Keratinocyte (primary cell): ENCODE measurements at regions not wholly inside any gene's neighbourhood (a gene's known extent, or its start where the extent isn't known, plus 50 kb on each side); places are given as distances from the start of the nearest gene placed in this dataset.
"Not testable (repeated sequence)": the region's sequence is repeated elsewhere in the genome, so short reads cannot be mapped to it uniquely, and the experiment has no call there.

ENCODE experiments used
- DNase-seq: peaks from one replicate; pipeline ENCODE4 v3.0.0-alpha.2; 2011; ENCODE audit warnings: low read depth, missing footprints, low spot score
- FAIRE-seq: peaks from 2 replicates; lab custom pipeline; 2011; peaks lifted over from hg19 to GRCh38; lab: Jason Lieb, UNC
- H2AFZ ChIP-seq: 2 replicates; pipeline ENCODE4 v1.6.0; 2012; ENCODE audit warnings: low read length, control low read depth, inconsistent platforms; ENCODE audit not compliant: control insufficient read depth
- H3K27ac ChIP-seq: 2 replicates; pipeline ENCODE4 v1.5.1; 2011; ENCODE audit warnings: low read length; ENCODE audit not compliant: control insufficient read depth, insufficient read depth
- H3K27me3 ChIP-seq: 3 replicates; pipeline ENCODE4 v1.6.0; 2011; ENCODE audit warnings: low read length; ENCODE audit not compliant: control insufficient read depth, insufficient read depth; ENCODE audit errors: extremely low read depth
- H3K36me3 ChIP-seq, 2 experiments: 2 replicates in 1 of 2; 3 replicates in 1 of 2; pipeline ENCODE4 v1.5.1; 2011; ENCODE audit warnings: low read length in 2 of 2, mild to moderate bottlenecking in 1 of 2; ENCODE audit not compliant: control insufficient read depth in 2 of 2, insufficient read depth in 2 of 2; ENCODE audit errors: extremely low read depth in 1 of 2
- H3K4me1 ChIP-seq: 3 replicates; pipeline ENCODE4 v1.5.1; 2011; ENCODE audit warnings: low read length; ENCODE audit not compliant: control insufficient read depth, insufficient read depth; ENCODE audit errors: extremely low read depth
- H3K4me2 ChIP-seq: 3 replicates; pipeline ENCODE4 v1.6.0; 2011; ENCODE audit warnings: low read depth, low read length; ENCODE audit not compliant: control insufficient read depth, insufficient read depth; ENCODE audit errors: extremely low read depth
- H3K4me3 ChIP-seq, 3 experiments: fragments of 200-600 bp in 1 of 3; sonication (generic) in 1 of 3; 2 replicates in 2 of 3; 3 replicates in 1 of 3; pipeline ENCODE4 v1.5.1; 2011 to 2016; ENCODE audit warnings: low read length in 3 of 3, mild to moderate bottlenecking in 3 of 3, control low read depth in 2 of 3, inconsistent platforms in 1 of 3, low read depth in 1 of 3, mixed read lengths in 1 of 3, mixed run types in 1 of 3, moderate library complexity in 1 of 3; ENCODE audit not compliant: control insufficient read depth in 2 of 3, insufficient read depth in 2 of 3; ENCODE audit errors: extremely low read depth in 1 of 3
- H3K79me2 ChIP-seq: 2 replicates; pipeline ENCODE4 v1.6.0; 2012; ENCODE audit warnings: low read length; ENCODE audit not compliant: control insufficient read depth, insufficient read depth
- H3K9ac ChIP-seq: 3 replicates; pipeline ENCODE4 v1.6.0; 2011; ENCODE audit warnings: low read length; ENCODE audit not compliant: control insufficient read depth, insufficient read depth; ENCODE audit errors: extremely low read depth
- H3K9me1 ChIP-seq: 3 replicates; pipeline ENCODE4 v1.6.0; 2011; ENCODE audit warnings: low read length; ENCODE audit not compliant: control insufficient read depth, insufficient read depth; ENCODE audit errors: extremely low read depth
- H3K9me3 ChIP-seq: 2 replicates; pipeline ENCODE4 v1.5.1; 2012; ENCODE audit warnings: low read depth, low read length; ENCODE audit not compliant: control insufficient read depth
- H4K20me1 ChIP-seq: 3 replicates; pipeline ENCODE4 v1.6.0; 2011; ENCODE audit warnings: low read length; ENCODE audit not compliant: control insufficient read depth, insufficient read depth; ENCODE audit errors: extremely low read depth
- EZH2 ChIP-seq: IDR thresholded peaks from one replicate; pipeline ENCODE4 v1.6.1; 2012; ENCODE audit warnings: inconsistent platforms, mild to moderate bottlenecking, low read length, moderate library complexity
- dilution Hi-C: fragments of 300-500 bp; cut with MboI; formaldehyde crosslinking; loops from one replicate; pipeline ENCODE4 v1.7.0; 2020; ENCODE audit warnings: low sequenced_read_pairs; ENCODE audit not compliant: extremely low pct_ligation_motif_present
- TF ChIP-seq, protein P1 (sequence below), 3 experiments: IDR thresholded peaks in 1 of 3; conservative IDR thresholded peaks in 1 of 3; optimal IDR thresholded peaks in 1 of 3; 2 replicates in 2 of 3; 3 replicates in 1 of 3; pipeline versions ENCODE3 to v1.5.1; 2011; ENCODE audit warnings: low read length in 3 of 3, mild to moderate bottlenecking in 3 of 3, moderate library complexity in 2 of 3, control low read depth in 1 of 3, inconsistent platforms in 1 of 3; ENCODE audit not compliant: insufficient read depth in 2 of 3; ENCODE audit errors: extremely low read depth in 1 of 3

DNA sequence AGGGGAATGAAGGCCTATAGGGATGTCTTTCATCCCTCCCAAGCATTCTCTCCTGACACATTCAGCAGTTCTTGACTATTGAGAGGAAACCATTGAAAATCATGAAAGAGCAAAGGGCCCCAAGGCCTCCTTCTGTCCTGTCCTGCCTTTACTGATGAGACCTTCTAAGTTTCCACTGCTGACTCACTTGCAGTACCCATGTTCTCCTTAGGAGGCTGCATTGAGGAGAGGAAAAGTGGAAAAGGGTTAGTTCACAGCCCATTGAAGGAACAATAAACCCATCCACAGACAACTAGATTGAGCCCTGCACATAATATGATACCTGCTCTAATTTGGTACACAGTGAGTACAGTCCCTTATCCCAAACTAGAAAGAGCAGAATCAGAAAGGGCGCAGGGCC is 115.1 kb upstream of the PNPLA4 start:
- dilution Hi-C loops: no loop called here
- no peak for TF ChIP-seq EZH2
- TF ChIP-seq, protein P1, sequence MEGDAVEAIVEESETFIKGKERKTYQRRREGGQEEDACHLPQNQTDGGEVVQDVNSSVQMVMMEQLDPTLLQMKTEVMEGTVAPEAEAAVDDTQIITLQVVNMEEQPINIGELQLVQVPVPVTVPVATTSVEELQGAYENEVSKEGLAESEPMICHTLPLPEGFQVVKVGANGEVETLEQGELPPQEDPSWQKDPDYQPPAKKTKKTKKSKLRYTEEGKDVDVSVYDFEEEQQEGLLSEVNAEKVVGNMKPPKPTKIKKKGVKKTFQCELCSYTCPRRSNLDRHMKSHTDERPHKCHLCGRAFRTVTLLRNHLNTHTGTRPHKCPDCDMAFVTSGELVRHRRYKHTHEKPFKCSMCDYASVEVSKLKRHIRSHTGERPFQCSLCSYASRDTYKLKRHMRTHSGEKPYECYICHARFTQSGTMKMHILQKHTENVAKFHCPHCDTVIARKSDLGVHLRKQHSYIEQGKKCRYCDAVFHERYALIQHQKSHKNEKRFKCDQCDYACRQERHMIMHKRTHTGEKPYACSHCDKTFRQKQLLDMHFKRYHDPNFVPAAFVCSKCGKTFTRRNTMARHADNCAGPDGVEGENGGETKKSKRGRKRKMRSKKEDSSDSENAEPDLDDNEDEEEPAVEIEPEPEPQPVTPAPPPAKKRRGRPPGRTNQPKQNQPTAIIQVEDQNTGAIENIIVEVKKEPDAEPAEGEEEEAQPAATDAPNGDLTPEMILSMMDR (optimal IDR thresholded peaks at IDR 0.05 in 1 of 3, IDR thresholded peaks at IDR 0.05 in 1 of 3, conservative IDR thresholded peaks at IDR 0.05 in 1 of 3; ENCODE audit: extremely low read depth in 1 of 3, insufficient read depth in 2 of 3, low read length in 3 of 3): peak; percentile 17 to 69 (median 41)
- H3K36me3 ChIP-seq: no peaks in the 10 kb centered on the region
- no peak overlapping the region for H2AFZ ChIP-seq
- no peak overlapping the region for H3K4me2 ChIP-seq
- no peak overlapping the region for H3K27ac ChIP-seq
- no peak overlapping the region for H3K4me3 ChIP-seq
- H3K4me1 ChIP-seq: peaks cover 15% of the 10 kb centered on the region
- no peaks in the 10 kb centered on the region for H3K27me3 ChIP-seq
- H3K9me3 ChIP-seq: no peaks in the 10 kb centered on the region
- H3K9me1 ChIP-seq: no peaks in the 10 kb centered on the region
- DNase-seq: no peak
- H3K79me2 ChIP-seq: no peaks in the 10 kb centered on the region
- FAIRE-seq: no peak
- no peaks in the 10 kb centered on the region for H4K20me1 ChIP-seq
- no peak overlapping the region for H3K9ac ChIP-seq

DNA sequence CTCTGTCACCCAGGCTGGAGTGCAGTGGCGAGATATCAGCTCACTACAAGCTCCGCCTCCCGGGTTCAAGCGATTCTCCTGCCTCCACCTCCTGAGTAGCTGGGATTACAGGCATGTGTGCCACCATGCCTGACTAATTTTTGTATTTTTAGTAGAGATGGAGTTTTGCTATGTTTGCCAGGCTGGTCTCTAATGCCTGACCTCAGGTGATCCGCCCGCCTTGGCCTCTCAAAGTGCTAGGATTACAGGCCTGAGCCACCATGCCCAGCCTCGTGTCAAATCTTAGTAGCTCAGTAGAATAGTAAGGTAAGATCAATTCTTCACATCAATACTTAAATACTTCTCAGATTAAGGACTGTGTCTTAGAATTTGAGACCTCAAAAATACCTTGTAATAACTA is 112.5 kb upstream of the PNPLA4 start:
- dilution Hi-C loops, H2AFZ ChIP-seq, H3K27ac ChIP-seq, FAIRE-seq, H3K4me3 ChIP-seq, H3K27me3 ChIP-seq, H3K9ac ChIP-seq, H3K4me2 ChIP-seq, H3K9me1 ChIP-seq, H4K20me1 ChIP-seq, H3K36me3 ChIP-seq, DNase-seq, H3K79me2 ChIP-seq, H3K9me3 ChIP-seq: not testable (repeated sequence)
- peaks cover 15% of the 10 kb centered on the region for H3K4me1 ChIP-seq

DNA sequence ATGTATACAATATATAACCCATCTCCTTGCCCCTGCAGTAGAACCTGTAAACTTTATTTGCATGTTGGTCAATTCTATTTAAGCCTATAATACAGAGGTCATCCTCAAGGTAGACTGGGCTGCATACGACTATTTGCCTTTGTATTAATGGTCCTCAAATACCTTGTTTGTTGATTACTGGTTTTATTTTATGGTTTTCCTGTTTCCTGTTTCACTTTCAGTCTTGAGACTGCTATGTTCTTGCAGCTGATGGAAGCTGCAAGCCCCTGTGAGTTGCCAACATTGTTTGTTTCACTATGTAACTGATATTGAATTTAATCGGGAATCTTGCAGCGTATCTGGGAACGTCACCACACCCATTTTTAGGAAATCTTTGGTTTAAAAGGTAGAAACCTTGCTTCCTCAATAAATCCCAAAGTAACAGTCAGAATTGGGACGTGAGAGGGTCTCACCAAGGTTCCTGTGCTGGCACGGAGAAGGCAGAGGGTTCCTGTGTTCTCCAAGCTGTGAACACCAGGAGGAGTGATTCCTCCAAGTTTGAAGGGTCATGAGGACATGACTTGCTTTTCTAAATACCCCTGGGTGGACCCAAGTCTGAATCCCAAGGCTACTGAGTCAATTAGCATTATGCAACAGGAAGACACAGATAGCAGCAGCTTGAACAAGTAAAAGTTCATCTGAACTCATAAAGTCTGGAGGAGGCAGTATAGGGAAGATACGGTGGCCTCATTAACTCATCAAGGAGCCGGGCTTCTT is 110.6 kb upstream of the PNPLA4 start:
- H3K4me3 ChIP-seq: no peak overlapping the region
- dilution Hi-C loops: no loop called here
- no peak overlapping the region for H2AFZ ChIP-seq
- H3K79me2 ChIP-seq: no peaks in the 10 kb centered on the region
- no peaks in the 10 kb centered on the region for H3K36me3 ChIP-seq
- H3K9me3 ChIP-seq: no peaks in the 10 kb centered on the region
- H4K20me1 ChIP-seq: no peaks in the 10 kb centered on the region
- no peaks in the 10 kb centered on the region for H3K27me3 ChIP-seq
- H3K9ac ChIP-seq: no peak overlapping the region
- TF ChIP-seq, protein P1 (optimal IDR thresholded peaks at IDR 0.05 in 1 of 3, IDR thresholded peaks at IDR 0.05 in 1 of 3, conservative IDR thresholded peaks at IDR 0.05 in 1 of 3; ENCODE audit: extremely low read depth in 1 of 3, insufficient read depth in 2 of 3, low read length in 3 of 3): no peak
- no peak for TF ChIP-seq EZH2
- DNase-seq: no peak
- H3K4me1 ChIP-seq: peaks cover 2% of the 10 kb centered on the region
- H3K4me2 ChIP-seq: no peak overlapping the region
- no peak overlapping the region for H3K27ac ChIP-seq
- no peaks in the 10 kb centered on the region for H3K9me1 ChIP-seq
- FAIRE-seq: no peak
